ENCODE measurements at regions not wholly inside any gene's neighbourhood (a gene's known extent, or its start where the extent isn't known, plus 50 kb on each side); places are given as distances from the start of the nearest gene placed in this dataset.

GRCh38 chr12:124653169-124653931 is 85.9 kb upstream of the NCOR2 start:
- no peak for ATAC-seq
- TF ChIP-seq ISL1 (CRISPR knock-in tag; IDR thresholded peaks at IDR 0.05): no peak
- TF ChIP-seq GLIS3 (CRISPR knock-in tag; IDR thresholded peaks at IDR 0.05): no peak
- TF ChIP-seq ZFP3 (CRISPR knock-in tag; IDR thresholded peaks at IDR 0.05): no peak
- TF ChIP-seq ZNF565 (CRISPR knock-in tag; conservative IDR thresholded peaks at IDR 0.05; ENCODE audit: low read depth): no peak
- no peak for TF ChIP-seq ZNF70 (CRISPR knock-in tag; IDR thresholded peaks at IDR 0.05)
- TF ChIP-seq ZC3H10 (CRISPR knock-in tag; IDR thresholded peaks at IDR 0.05): no peak
- no peak for TF ChIP-seq TCF4 (CRISPR knock-in tag; IDR thresholded peaks at IDR 0.05; ENCODE audit: borderline replicate concordance)
- no peak for TF ChIP-seq ZNF8 (CRISPR knock-in tag; IDR thresholded peaks at IDR 0.05)
- no peak for TF ChIP-seq POU6F1 (CRISPR knock-in tag; IDR thresholded peaks at IDR 0.05; ENCODE audit: borderline replicate concordance, low read depth)
- no peak for TF ChIP-seq PPARA (CRISPR knock-in tag; IDR thresholded peaks at IDR 0.05; ENCODE audit: borderline replicate concordance)
- TF ChIP-seq TOX (CRISPR knock-in tag; IDR thresholded peaks at IDR 0.05; ENCODE audit: borderline replicate concordance): no peak
- TF ChIP-seq SNAI2 (CRISPR knock-in tag; IDR thresholded peaks at IDR 0.05): no peak
- no peak for TF ChIP-seq CSRNP3 (CRISPR knock-in tag; IDR thresholded peaks at IDR 0.05)
- TF ChIP-seq ESRRG (CRISPR knock-in tag; IDR thresholded peaks at IDR 0.05): no peak
- no peak for TF ChIP-seq CREB5 (CRISPR knock-in tag; IDR thresholded peaks at IDR 0.05; ENCODE audit: low read depth)
- no peak for TF ChIP-seq ZFP30 (CRISPR knock-in tag; IDR thresholded peaks at IDR 0.05)
- TF ChIP-seq PATZ1 (CRISPR knock-in tag; IDR thresholded peaks at IDR 0.05; ENCODE audit: borderline replicate concordance): no peak

GRCh38 chr12:124652661-124653060 is 85.2 kb upstream of the NCOR2 start:
- no peak for ATAC-seq
- TF ChIP-seq ZNF565 (CRISPR knock-in tag; conservative IDR thresholded peaks at IDR 0.05; ENCODE audit: low read depth): no peak
- TF ChIP-seq ARNTL (CRISPR knock-in tag; IDR thresholded peaks at IDR 0.05; ENCODE audit: borderline replicate concordance, low read depth): no peak
- TF ChIP-seq TSHZ2 (CRISPR knock-in tag; IDR thresholded peaks at IDR 0.05): no peak
- no peak for TF ChIP-seq TOX (CRISPR knock-in tag; IDR thresholded peaks at IDR 0.05; ENCODE audit: borderline replicate concordance)
- TF ChIP-seq ZNF8 (CRISPR knock-in tag; IDR thresholded peaks at IDR 0.05): no peak
- TF ChIP-seq ZC3H10 (CRISPR knock-in tag; IDR thresholded peaks at IDR 0.05): no peak
- no peak for TF ChIP-seq ESRRG (CRISPR knock-in tag; IDR thresholded peaks at IDR 0.05)
- TF ChIP-seq RARB (CRISPR knock-in tag; IDR thresholded peaks at IDR 0.05): no peak
- no peak for TF ChIP-seq OSR1 (CRISPR knock-in tag; IDR thresholded peaks at IDR 0.05)
- TF ChIP-seq PATZ1 (CRISPR knock-in tag; IDR thresholded peaks at IDR 0.05; ENCODE audit: borderline replicate concordance): no peak
- TF ChIP-seq TCF4 (CRISPR knock-in tag; IDR thresholded peaks at IDR 0.05; ENCODE audit: borderline replicate concordance): no peak
- no peak for TF ChIP-seq GLIS3 (CRISPR knock-in tag; IDR thresholded peaks at IDR 0.05)
- TF ChIP-seq ZNF70 (CRISPR knock-in tag; IDR thresholded peaks at IDR 0.05): no peak
- no peak for TF ChIP-seq SNAI2 (CRISPR knock-in tag; IDR thresholded peaks at IDR 0.05)
- TF ChIP-seq PPARA (CRISPR knock-in tag; IDR thresholded peaks at IDR 0.05; ENCODE audit: borderline replicate concordance): no peak
- TF ChIP-seq CREB5 (CRISPR knock-in tag; IDR thresholded peaks at IDR 0.05; ENCODE audit: low read depth): no peak

Data from SK-N-SH treated with all-trans-retinoic acid at 6 μM for 48 hours (cell line).